Left lung (tissue), 4 donors: ENCODE measurements at regions not wholly inside any gene's neighbourhood (a gene's known extent, or its start where the extent isn't known, plus 50 kb on each side); places are given as distances from the start of the nearest gene placed in this dataset.

Experiments used
- ATAC-seq: fragments of 200-7000 bp; cut with Tn5 transposase; one replicate; pipeline ENCODE4 v1.9.1; 2020; ENCODE audit warnings: moderate library complexity
- DNase-seq, 4 donors: peaks; one replicate each; pipeline ENCODE4 v3.0.0-alpha.2; 2013 to 2020
- H3K27ac ChIP-seq, 2 donors: fragments of 200-600 bp; sonication (generic) in 1 of 2; one replicate each; pipeline versions ENCODE4 v1.5.0 to v1.8.0; 2020 to 2021
- H3K27me3 ChIP-seq, 2 donors: fragments of 200-600 bp; sonication (generic) in 1 of 2; one replicate each; pipeline versions ENCODE4 v1.5.0 to v1.8.0; 2020 to 2021
- H3K36me3 ChIP-seq, 2 donors: fragments of 200-600 bp; sonication (generic) in 1 of 2; one replicate each; pipeline versions ENCODE4 v1.5.0 to v1.8.0; 2020 to 2021
- H3K4me1 ChIP-seq, 2 donors: fragments of 200-600 bp; one replicate each; pipeline ENCODE4 v1.8.0; 2021
- H3K4me3 ChIP-seq, 2 donors: fragments of 200-600 bp; sonication (generic) in 1 of 2; one replicate each; pipeline versions ENCODE4 v1.5.0 to v1.8.0; 2020 to 2021; ENCODE audit warnings: mild to moderate bottlenecking in 1 of 2
- H3K9me3 ChIP-seq, 2 donors: fragments of 200-600 bp; sonication (generic) in 1 of 2; one replicate each; pipeline versions ENCODE4 v1.5.0 to v1.8.0; 2020 to 2021
- intact Hi-C, 2 donors: fragments of 100-400 bp; cut with DNase I; formaldehyde crosslinking; loops; one replicate each; pipeline versions ENCODE4 v1.11.2 to v1.14.2; 2022
- TF ChIP-seq, protein P1 (sequence below), 2 donors: fragments of 200-600 bp; sonication (generic) in 1 of 2; IDR thresholded peaks; one replicate each; pipeline versions ENCODE4 v1.5.0 to v1.8.0; 2021; ENCODE audit warnings: antibody characterized with exemption in 2 of 2
- donor health status: DM: no; HTN: yes; CAD: no.
- donor health status: DM: no; HTN: no; CAD: no.

DNA sequence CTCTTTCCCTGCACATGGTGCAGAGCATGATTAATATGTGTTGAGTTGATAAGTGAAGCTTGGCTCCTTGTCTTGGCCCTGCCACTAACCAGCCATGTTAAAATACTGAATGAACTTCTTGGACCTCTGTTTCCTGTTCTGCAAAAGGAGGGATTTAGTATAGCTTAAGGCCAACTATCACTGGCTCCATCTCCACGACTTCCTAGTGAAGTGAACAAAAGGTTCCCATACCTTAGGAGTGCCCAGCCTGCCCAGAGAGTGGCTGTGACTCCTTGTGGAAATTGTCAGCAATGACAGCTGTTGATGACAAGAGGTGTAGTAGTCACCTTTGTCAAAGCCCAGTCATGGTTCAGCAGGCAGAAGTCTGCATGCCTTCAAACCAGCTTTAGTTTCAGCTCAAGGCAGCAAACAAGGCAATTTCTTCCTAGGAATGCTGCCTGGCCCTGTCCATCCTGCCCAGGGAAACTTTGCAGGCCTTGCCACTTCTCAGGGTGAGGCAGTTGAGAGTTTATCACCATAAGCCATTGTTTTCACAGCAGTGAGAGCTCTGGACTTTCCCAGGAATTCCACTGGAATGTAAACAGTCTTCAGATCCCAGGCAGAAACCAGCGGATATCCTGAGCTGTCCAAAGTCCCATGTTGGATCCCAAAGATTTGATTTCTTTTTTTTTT lies 169.7 kb upstream of the TNFAIP3 start:
- Histone ChIP-seq H3K27me3 (no peaks in the 10 kb centered on the region), H3K4me3 (no peak overlapping the region), H3K9me3 (no peaks in the 10 kb centered on the region), H3K36me3 (no peaks in the 10 kb centered on the region), H3K4me1 (peaks cover 7 to 37% of the 10 kb centered on the region in 2 donors), H3K27ac (peak overlapping the region in 1 of 2 donors; percentile 29)
- intact Hi-C loops = no loop called here
- TF ChIP-seq, protein P1, sequence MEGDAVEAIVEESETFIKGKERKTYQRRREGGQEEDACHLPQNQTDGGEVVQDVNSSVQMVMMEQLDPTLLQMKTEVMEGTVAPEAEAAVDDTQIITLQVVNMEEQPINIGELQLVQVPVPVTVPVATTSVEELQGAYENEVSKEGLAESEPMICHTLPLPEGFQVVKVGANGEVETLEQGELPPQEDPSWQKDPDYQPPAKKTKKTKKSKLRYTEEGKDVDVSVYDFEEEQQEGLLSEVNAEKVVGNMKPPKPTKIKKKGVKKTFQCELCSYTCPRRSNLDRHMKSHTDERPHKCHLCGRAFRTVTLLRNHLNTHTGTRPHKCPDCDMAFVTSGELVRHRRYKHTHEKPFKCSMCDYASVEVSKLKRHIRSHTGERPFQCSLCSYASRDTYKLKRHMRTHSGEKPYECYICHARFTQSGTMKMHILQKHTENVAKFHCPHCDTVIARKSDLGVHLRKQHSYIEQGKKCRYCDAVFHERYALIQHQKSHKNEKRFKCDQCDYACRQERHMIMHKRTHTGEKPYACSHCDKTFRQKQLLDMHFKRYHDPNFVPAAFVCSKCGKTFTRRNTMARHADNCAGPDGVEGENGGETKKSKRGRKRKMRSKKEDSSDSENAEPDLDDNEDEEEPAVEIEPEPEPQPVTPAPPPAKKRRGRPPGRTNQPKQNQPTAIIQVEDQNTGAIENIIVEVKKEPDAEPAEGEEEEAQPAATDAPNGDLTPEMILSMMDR (IDR thresholded peaks at IDR 0.05) = no peak
- ATAC-seq = peak; percentile 54
- peak in 1 of 4 donors; percentile 23 for DNase-seq

DNA sequence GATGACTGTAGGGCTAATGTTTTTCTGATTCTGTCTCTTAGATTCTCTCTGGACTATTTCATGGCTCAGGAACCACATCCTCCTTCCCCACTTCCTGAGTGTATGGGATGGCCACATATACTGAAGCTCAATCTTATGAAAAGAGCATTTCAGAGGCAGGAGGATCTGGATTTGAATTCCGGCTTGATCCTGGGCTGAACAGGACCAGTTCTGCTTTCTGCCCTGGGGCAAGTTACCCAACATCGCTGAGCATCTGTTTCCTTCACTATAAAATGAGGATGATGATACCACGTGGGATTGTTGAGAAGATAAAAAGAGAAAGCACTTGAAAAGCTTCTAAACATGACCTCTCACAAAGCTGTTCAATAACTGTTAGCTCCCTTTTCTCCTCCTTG lies 168.4 kb upstream of the TNFAIP3 start:
- no peaks in the 10 kb centered on the region for H3K27me3 ChIP-seq
- H3K4me1 ChIP-seq = peaks cover 7 to 37% of the 10 kb centered on the region in 2 donors
- no peaks in the 10 kb centered on the region for H3K36me3 ChIP-seq
- ATAC-seq (peak; percentile 59), DNase-seq (no peak)
- no peak overlapping the region for H3K4me3 ChIP-seq
- H3K9me3 ChIP-seq = no peaks in the 10 kb centered on the region
- TF ChIP-seq, protein P1 (IDR thresholded peaks at IDR 0.05) = no peak
- intact Hi-C loops = no loop called here
- H3K27ac ChIP-seq = peak overlapping the region in 1 of 2 donors; percentile 73

DNA sequence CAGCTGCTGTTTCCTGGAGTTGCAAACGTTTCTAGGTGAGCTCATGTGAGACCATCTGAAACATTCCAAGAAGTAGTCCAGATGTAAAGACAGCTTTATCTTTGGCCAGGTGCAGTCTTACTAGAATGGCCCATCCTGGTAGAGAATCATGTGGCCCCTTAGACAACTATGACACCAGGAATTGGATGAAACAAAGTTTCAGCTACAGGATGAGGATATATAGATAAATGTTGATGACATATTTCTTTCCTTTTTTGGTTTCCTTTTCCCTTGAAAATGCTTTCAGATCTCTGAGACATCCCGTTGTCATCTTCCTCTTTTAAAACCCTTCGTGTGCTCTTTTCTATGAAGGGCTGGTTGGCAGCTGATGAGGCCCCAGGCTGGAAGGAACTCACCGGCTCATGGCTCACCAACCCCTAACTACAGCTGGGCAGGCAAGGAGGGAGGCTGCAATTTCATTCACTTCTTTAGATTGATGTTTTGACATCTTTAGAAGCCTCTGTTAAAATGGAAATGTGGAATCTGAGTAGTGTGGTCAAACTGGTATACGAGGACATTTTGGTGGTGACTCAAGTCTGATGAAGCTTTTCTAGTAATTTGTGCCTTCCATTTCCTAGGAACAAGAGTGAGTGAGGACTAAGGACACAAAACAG lies 167.9 kb upstream of the TNFAIP3 start:
- ATAC-seq = peak; percentile 57

DNA sequence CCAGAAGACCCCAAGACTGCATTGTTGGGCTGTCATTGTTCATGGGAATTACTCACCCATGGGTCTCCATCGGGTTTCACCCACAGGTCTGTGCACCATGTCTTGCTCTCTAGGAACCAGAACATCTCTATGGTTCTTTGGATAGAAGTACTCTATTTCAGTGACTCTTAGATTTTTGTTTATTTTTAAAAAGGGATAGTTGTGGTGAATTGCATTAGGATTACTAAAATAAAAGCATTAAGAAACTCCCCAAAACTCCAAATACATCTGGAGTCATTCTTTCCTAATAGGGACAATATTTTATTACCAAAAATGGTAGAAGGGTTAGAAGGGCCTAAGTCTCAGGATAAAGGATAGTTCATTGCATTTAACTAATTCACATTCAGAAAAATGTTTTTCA lies 166.9 kb upstream of the TNFAIP3 start:
- no peak for ATAC-seq
- peaks cover 7 to 37% of the 10 kb centered on the region in 2 donors for H3K4me1 ChIP-seq
- DNase-seq = no peak
- H3K9me3 ChIP-seq = no peaks in the 10 kb centered on the region
- TF ChIP-seq, protein P1 (IDR thresholded peaks at IDR 0.05) = no peak
- intact Hi-C loops = loop anchor here in 1 of 2 donors (10.0 kb wide), 3 partner anchors 165 to 275 kb away; partner anchors contain the start of gene TNFAIP3
- no peak overlapping the region for H3K4me3 ChIP-seq
- peak overlapping the region in 1 of 2 donors; percentile 73 for H3K27ac ChIP-seq
- H3K27me3 ChIP-seq = no peaks in the 10 kb centered on the region
- H3K36me3 ChIP-seq = no peaks in the 10 kb centered on the region

More for the DNA sequence above, 167.9 kb upstream of the TNFAIP3 start:
- Histone ChIP-seq H3K36me3 (no peaks in the 10 kb centered on the region), H3K27me3 (no peaks in the 10 kb centered on the region), H3K4me1 (peaks cover 7 to 37% of the 10 kb centered on the region in 2 donors), H3K27ac (peak overlapping the region in 1 of 2 donors; percentile 73), H3K9me3 (no peaks in the 10 kb centered on the region), H3K4me3 (no peak overlapping the region)
- intact Hi-C loops = no loop called here
- DNase-seq = no peak
- TF ChIP-seq, protein P1 (IDR thresholded peaks at IDR 0.05) = no peak

DNA sequence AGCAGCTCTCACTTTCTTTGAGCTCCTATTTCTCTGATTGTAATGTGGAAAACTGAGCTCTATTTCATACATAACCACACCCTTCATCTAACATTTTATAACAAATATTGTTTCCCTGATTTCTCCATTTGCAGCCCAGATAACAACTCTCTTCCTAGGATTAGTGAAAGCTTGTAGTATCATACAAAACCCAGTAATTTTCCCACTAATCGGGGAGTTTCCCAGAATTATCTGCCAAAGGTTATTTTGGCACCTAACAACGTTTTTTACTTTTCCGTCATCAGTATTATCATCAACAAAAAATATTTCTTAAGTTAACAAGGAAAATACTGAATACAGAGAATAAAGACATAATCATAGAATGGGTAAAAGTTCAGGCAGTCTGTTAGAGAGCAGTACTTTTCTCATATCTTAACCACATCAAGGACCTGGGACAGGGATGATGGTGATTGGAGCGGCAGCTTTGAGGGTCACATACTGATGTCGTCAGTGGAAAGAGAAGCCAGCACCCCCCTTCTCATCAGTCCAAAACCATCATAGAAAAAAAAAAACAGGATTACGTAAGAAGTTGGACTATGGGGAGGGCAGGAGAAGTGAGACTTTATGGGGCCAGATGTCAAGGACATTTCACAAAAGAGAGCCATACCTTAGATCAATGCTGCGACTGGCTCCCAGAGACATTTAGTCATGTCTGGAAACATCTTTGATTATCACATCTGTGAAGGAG lies 166.1 kb upstream of the TNFAIP3 start:
- no peak for ATAC-seq
- Histone ChIP-seq H3K4me3 (no peak overlapping the region), H3K4me1 (peaks cover 7 to 43% of the 10 kb centered on the region in 2 donors), H3K36me3 (no peaks in the 10 kb centered on the region), H3K27me3 (no peaks in the 10 kb centered on the region), H3K9me3 (no peaks in the 10 kb centered on the region), H3K27ac (no peak overlapping the region)
- DNase-seq = no peak
- TF ChIP-seq, protein P1 (IDR thresholded peaks at IDR 0.05) = no peak
- intact Hi-C loops = loop anchor here in 1 of 2 donors (10.0 kb wide), 3 partner anchors 164 to 274 kb away; partner anchors contain the start of gene TNFAIP3
